OCI-LY1 (cell line): ENCODE measurements at regions not wholly inside any gene's neighbourhood (a gene's known extent, or its start where the extent isn't known, plus 50 kb on each side); places are given as distances from the start of the nearest gene placed in this dataset.

Source experiments
- H2AFZ ChIP-seq: fragments of 200-600 bp; sonication (generic), shearing (Covaris generic); 2 replicates; pipeline ENCODE4 v1.6.0; 2014; ENCODE audit warnings: antibody characterized with exemption, mild to moderate bottlenecking, low read length
- H3F3A ChIP-seq: fragments of 200-600 bp; sonication (generic), shearing (Covaris generic); 2 replicates; pipeline ENCODE4 v1.6.0; 2014; ENCODE audit warnings: mild to moderate bottlenecking, antibody characterized with exemption, low read length, moderate library complexity; ENCODE audit not compliant: insufficient read depth
- H3K27ac ChIP-seq: fragments of 200-600 bp; sonication (generic); 2 replicates; pipeline ENCODE4 v1.5.1; 2014; ENCODE audit warnings: low read length, mixed run types, mild to moderate bottlenecking, low read depth; ENCODE audit not compliant: poor library complexity, severe bottlenecking
- H3K27me3 ChIP-seq: fragments of 200-600 bp; sonication (generic); 2 replicates; pipeline ENCODE4 v1.6.0; 2014; ENCODE audit warnings: antibody characterized with exemption, mild to moderate bottlenecking, low read length, moderate library complexity; ENCODE audit not compliant: insufficient read depth
- H3K36me3 ChIP-seq: fragments of 200-600 bp; sonication (generic); 2 replicates; pipeline ENCODE4 v1.6.1; 2014; ENCODE audit warnings: mild to moderate bottlenecking, antibody characterized with exemption, low read length, moderate library complexity, mixed read lengths; ENCODE audit not compliant: insufficient read depth
- H3K4me1 ChIP-seq: fragments of 200-600 bp; sonication (generic); 2 replicates; pipeline ENCODE4 v1.5.1; 2014; ENCODE audit warnings: mild to moderate bottlenecking, low read length, moderate library complexity; ENCODE audit not compliant: insufficient read depth, severe bottlenecking
- H3K4me2 ChIP-seq: fragments of 200-600 bp; sonication (generic), shearing (Covaris generic); 2 replicates; pipeline ENCODE4 v1.6.1; 2014; ENCODE audit warnings: low read length
- H3K4me3 ChIP-seq: fragments of 200-600 bp; sonication (generic); 2 replicates; pipeline ENCODE4 v1.5.1; 2014; ENCODE audit warnings: low read length, low read depth, mild to moderate bottlenecking, mixed read lengths; ENCODE audit not compliant: poor library complexity, severe bottlenecking
- H3K79me2 ChIP-seq: fragments of 200-600 bp; shearing (Covaris generic); 2 replicates; pipeline ENCODE4 v1.6.1; 2016; ENCODE audit warnings: mixed run types, low read length, mixed read lengths; ENCODE audit not compliant: insufficient read depth
- H3K9ac ChIP-seq: fragments of 200-600 bp; sonication (generic), shearing (Covaris generic); 2 replicates; pipeline ENCODE4 v1.6.1; 2014; ENCODE audit warnings: mild to moderate bottlenecking, low read length, mixed read lengths
- H3K9me2 ChIP-seq: fragments of 200-600 bp; sonication (generic), shearing (Covaris generic); 2 replicates; pipeline ENCODE4 v1.6.1; 2014; ENCODE audit warnings: low read depth, mild to moderate bottlenecking, low read length, mixed read lengths
- H3K9me3 ChIP-seq: fragments of 200-600 bp; shearing (Covaris generic); 2 replicates; pipeline ENCODE4 v1.6.1; 2014; ENCODE audit warnings: low read length, mixed read lengths
- H4K20me1 ChIP-seq: fragments of 200-600 bp; sonication (generic), shearing (Covaris generic); 2 replicates; pipeline ENCODE4 v1.6.0; 2016; ENCODE audit warnings: mild to moderate bottlenecking, low read length; ENCODE audit not compliant: insufficient read depth
- EZH2 ChIP-seq: fragments of 200-600 bp; sonication (generic), shearing (Covaris generic); IDR thresholded peaks from 2 replicates; pipeline ENCODE4 v1.8.0; 2017; ENCODE audit warnings: borderline replicate concordance, mixed run types, mild to moderate bottlenecking, antibody characterized with exemption, low read length, moderate library complexity, mixed read lengths
- TF ChIP-seq, protein P1 (sequence below): fragments of 200-600 bp; sonication (generic), shearing (Covaris generic); IDR thresholded peaks from 2 replicates; pipeline ENCODE4 v1.5.1; 2017; ENCODE audit warnings: mild to moderate bottlenecking, antibody characterized with exemption, low read length, moderate library complexity, mixed read lengths

DNA sequence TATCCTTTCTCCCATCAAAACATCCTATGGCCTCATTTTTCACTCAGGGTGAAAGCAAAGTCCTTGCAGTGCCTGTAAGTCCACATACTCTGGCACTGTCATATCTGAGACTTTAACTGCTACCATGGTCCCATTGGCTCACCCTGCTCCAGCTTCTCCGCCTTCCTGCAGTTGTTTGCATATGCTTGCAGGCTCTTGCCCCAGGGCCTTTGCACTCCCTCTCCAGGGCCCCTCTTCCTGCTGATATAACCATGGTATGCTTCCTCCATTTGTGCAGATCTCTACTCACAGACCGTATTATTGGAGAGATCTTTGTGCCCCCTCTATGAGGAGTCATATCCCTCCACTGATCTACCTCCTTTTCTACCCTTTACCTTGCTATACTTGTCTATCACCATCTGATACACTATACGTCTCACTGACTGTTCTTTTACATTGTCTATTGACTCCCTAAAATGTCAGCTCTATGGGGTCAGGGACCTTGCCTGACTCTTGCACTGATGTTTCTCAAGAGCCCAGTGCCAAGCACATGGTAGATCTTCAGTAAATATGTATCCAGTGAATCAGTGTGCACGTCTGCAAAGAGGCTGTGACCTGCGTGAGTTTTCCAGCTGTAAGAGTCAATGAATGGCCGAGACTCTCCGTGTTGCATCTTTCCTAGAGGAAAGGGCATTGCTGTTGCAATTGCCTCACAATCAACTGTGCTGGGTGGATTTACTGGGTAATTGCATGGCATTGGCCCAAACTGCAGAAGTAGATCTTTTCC lies 81.7 kb upstream of the CPEB4 start:
- Histone ChIP-seq H2AFZ (no peak overlapping the region), H3K27me3 (no peaks in the 10 kb centered on the region), H3K4me1 (no peaks in the 10 kb centered on the region), H3K79me2 (no peaks in the 10 kb centered on the region), H3K4me3 (no peak overlapping the region), H4K20me1 (no peaks in the 10 kb centered on the region), H3K9me2 (no peaks in the 10 kb centered on the region), H3K9me3 (peaks cover 6% of the 10 kb centered on the region; the same call in 1 of the 2 replicates), H3K36me3 (no peaks in the 10 kb centered on the region; the same call in 1 of the 2 replicates), H3K4me2 (no peak overlapping the region), H3K27ac (no peak overlapping the region), H3K9ac (no peak overlapping the region), H3F3A (no peaks in the 10 kb centered on the region)
- TF ChIP-seq, protein P1, sequence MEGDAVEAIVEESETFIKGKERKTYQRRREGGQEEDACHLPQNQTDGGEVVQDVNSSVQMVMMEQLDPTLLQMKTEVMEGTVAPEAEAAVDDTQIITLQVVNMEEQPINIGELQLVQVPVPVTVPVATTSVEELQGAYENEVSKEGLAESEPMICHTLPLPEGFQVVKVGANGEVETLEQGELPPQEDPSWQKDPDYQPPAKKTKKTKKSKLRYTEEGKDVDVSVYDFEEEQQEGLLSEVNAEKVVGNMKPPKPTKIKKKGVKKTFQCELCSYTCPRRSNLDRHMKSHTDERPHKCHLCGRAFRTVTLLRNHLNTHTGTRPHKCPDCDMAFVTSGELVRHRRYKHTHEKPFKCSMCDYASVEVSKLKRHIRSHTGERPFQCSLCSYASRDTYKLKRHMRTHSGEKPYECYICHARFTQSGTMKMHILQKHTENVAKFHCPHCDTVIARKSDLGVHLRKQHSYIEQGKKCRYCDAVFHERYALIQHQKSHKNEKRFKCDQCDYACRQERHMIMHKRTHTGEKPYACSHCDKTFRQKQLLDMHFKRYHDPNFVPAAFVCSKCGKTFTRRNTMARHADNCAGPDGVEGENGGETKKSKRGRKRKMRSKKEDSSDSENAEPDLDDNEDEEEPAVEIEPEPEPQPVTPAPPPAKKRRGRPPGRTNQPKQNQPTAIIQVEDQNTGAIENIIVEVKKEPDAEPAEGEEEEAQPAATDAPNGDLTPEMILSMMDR: no peak
- TF ChIP-seq EZH2: no peak

DNA sequence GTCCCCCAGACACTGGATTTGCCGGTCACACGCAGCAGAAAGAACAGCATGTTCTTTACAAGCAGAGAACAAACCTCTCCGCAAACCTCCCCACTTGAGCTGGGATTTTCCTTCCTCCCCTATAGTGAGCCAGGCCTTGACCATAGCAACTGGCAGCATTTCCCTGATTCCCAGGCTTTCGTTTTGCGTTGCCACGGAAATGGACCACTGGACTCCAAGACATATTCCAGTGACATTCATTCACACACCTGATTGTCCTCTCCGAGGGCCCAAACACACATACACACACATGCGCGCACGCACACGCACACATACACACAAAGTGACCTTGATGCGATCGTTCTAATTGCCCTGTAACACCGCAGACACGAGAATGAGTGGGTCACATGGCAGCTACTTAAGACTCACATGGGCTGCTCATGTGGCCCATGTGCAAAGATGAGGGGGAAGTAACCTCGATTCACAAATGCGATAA lies 80.9 kb upstream of the CPEB4 start:
- TF ChIP-seq, protein P1: no peak
- TF ChIP-seq EZH2: no peak
- H3K36me3 ChIP-seq: no peaks in the 10 kb centered on the region; the same call in 1 of the 2 replicates
- H3K4me3 ChIP-seq: no peak overlapping the region
- H3K79me2 ChIP-seq: no peaks in the 10 kb centered on the region
- peaks cover 6% of the 10 kb centered on the region; the same call in 1 of the 2 replicates for H3K9me3 ChIP-seq
- H3F3A ChIP-seq: no peaks in the 10 kb centered on the region
- no peaks in the 10 kb centered on the region for H4K20me1 ChIP-seq
- no peaks in the 10 kb centered on the region for H3K27me3 ChIP-seq
- no peak overlapping the region for H3K4me2 ChIP-seq
- H3K4me1 ChIP-seq: no peaks in the 10 kb centered on the region
- H2AFZ ChIP-seq: no peak overlapping the region
- H3K27ac ChIP-seq: no peak overlapping the region
- H3K9me2 ChIP-seq: no peaks in the 10 kb centered on the region
- H3K9ac ChIP-seq: no peak overlapping the region

DNA sequence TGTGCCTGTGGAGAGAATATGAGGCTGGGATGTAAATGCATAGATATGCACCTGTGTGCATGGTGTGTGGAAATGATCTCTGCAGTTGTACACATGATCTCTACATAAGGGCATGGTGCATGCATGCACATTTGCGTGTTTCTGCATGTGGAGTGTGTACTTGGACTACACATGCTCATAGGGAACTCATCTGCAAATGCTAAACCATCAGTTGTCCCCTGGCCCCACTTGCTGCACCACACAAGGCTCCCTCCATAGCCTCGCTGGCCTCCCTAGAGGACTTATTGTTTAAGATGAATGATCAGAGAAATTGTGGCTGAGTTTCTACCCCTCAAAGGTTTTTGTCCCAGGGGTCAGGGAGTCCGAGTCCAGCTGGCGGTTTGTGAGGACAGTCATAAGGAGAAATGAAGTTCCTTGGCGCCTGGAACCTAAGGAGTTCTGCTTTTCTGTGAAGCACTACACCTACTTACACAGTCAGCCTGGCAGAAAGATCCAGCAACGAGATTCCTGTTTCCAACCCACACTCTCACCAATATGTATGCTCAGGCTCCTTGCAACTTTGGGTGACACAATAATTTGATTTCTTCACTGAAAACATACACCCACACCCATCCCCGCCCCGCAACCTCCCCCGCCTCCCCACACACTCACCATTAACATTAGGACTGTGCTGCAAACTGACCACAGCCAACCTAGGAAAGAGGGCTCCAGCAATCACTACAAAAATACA lies 79.9 kb upstream of the CPEB4 start:
- TF ChIP-seq EZH2: no peak
- TF ChIP-seq, protein P1: no peak
- no peaks in the 10 kb centered on the region for H3K79me2 ChIP-seq
- H3K4me1 ChIP-seq: peaks cover 1% of the 10 kb centered on the region
- no peaks in the 10 kb centered on the region for H3F3A ChIP-seq
- peaks cover 6% of the 10 kb centered on the region; the same call in 1 of the 2 replicates for H3K9me3 ChIP-seq
- H3K9ac ChIP-seq: no peak overlapping the region
- no peaks in the 10 kb centered on the region for H3K9me2 ChIP-seq
- H3K4me3 ChIP-seq: no peak overlapping the region
- H3K27ac ChIP-seq: no peak overlapping the region
- H3K4me2 ChIP-seq: no peak overlapping the region
- H3K36me3 ChIP-seq: no peaks in the 10 kb centered on the region; the same call in 1 of the 2 replicates
- no peaks in the 10 kb centered on the region for H4K20me1 ChIP-seq
- H3K27me3 ChIP-seq: no peaks in the 10 kb centered on the region
- no peak overlapping the region for H2AFZ ChIP-seq
